NCI-H69 (cell line): ENCODE measurements at regions not wholly inside any gene's neighbourhood (a gene's known extent, or its start where the extent isn't known, plus 50 kb on each side); places are given as distances from the start of the nearest gene placed in this dataset.

Experiments
- DNase-seq: peaks from one replicate; lab custom pipeline; 2025; lab: John Stamatoyannopoulos, UW

DNA sequence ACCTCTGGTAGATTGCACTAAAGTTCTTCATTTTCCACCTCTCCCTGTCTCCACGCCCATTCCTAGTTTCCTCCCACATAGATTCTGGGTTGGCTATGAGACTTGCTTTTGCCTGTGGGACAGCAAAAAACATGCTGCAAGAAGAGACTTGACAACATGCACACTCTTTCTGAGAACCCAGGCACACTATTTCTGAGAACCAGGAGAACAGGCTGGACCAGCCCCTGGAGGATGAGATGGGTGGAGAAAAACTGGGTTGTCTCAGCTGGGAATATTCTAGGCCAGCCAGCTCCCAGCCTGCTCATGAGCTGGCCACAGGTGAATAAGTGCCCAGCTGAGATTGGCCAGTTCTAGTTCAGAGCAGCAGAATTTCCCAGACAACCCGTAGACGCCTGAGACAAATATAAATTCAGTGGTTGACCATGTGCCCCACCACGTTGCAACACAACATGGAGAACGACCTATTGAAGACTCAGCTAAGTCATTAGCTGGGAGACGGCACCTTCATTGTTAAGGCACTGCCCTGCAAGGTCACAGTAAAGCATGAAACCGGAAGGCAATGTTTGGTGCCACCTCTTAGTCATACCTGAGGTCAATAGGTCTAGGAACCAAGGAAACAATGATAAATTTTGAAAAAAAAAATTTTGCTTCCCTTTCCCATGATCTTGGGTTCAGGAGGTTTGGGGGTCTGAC, 92.7 kb upstream of the AKR1E2 start:
- DNase-seq = no peak

DNA sequence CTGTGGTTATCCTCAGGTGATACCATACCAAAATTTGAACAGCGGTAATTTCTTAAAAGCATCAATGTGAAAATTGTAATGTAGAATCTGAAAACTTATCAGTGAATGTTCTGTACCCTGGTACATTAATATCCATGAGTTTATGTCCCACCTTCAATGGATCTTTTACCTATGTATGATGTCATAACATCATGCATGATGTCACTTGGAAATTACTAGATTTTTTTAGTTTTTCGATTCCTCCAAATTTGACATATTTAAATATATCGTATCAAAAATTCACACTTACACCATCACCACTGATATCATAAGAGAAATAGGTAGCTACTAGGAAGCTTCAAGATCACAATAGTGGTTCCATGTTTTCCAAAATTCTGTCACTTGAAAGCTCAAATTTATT, 95.0 kb upstream of the AKR1E2 start:
- no peak for DNase-seq

- DNase-seq = peak; percentile 1
These were observed 99.9 kb upstream of the AKR1E2 start for GRCh38 chr10:4725917-4726606.

DNA sequence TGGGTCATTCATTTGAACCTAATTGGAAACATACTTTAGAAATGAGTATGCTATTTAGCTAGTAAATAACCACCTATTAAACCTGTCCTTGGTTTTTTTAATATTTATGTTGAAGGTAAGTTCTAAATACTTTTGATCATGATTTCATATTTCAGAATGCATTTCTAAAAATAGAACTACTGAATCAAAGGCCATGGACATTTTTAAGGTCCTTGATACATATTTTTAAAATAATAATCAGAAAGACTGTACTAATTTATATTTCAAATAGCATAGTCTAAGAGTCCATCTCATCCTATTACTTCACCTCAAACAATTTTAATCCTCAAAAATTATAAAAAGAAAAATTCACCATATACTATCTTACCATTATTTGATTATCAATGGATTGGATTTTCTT, 102.1 kb upstream of the AKR1E2 start:
- no peak for DNase-seq

GRCh38 chr10:4721999-4722753, 103.8 kb upstream of the AKR1E2 start:
- no peak for DNase-seq

DNA sequence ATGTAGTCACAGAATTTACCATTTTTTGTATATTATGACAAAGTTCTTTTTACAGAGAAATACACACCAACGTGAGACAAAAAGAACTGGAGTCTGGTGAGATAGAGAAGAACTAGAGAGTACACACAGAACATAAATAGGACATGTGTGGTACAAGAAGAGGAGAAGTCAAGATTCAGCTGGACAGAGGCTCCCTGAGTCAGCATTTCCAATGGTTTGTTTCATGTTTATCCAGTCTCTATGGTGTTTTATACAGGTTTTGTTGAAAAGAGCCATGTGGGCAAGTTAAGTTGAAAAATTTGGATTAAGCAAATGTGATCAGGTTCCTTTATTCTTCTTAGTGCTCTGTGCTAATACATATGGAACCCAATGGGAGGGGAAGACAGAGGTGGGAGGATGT, 105.5 kb upstream of the AKR1E2 start:
- no peak for DNase-seq

DNA sequence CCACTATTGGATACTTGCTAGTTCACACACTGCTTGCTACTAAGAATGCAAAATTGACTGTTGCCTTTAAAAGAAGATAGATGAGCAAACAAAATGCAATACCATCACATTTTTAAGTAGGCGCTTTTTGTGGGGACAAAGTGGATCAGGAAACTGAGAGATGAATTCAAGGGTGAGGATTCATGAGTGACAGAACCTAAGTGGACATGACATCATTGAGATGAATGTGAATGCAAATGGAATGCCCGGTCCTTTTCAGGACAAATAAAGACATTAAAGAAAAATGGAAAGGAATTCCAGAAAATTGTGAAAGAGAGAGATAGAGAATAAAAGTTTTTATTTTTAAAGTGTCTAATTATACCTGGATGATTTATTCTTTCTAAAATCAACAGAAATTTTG, 106.3 kb upstream of the AKR1E2 start:
- no peak for DNase-seq

GRCh38 chr10:4719036-4719435, 107.0 kb upstream of the AKR1E2 start:
- DNase-seq = no peak

DNA sequence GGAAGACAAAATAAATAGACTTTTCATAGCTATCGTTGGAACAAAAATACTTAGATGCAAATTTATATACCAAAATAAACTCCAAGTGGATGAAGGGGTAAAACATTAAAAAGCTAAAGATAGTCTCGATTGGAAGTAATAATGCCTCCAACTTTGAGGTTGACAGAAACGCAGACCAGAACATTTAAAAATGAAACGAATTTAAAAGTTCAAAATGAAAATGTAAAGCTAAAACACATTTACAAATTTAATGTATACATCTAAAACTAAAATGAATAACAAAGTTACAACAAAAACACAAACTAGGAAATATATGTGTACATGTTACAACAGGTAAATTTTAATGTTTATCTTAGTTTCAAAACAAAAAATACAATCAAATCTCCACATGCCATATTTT, 107.5 kb upstream of the AKR1E2 start:
- no peak for DNase-seq

DNA sequence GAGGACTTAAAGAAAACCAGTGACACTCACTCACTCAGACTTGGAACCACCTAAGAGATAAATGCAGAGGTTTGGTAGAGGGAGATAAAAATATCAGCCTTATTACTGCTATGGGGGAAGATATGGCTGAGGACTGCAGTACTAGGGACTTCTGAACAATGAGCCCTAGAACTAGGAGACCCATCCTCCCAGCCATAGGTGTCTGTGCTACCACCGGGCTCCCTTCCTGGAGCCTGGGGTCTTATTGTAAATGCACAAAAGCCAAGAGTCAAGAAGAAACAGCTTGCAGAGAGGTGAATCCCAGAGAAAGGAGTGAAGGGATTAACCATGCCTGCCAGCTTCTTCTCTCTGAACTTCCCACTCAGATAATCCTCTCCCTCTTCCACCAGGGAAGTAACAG, 108.3 kb upstream of the AKR1E2 start:
- DNase-seq = no peak

DNA sequence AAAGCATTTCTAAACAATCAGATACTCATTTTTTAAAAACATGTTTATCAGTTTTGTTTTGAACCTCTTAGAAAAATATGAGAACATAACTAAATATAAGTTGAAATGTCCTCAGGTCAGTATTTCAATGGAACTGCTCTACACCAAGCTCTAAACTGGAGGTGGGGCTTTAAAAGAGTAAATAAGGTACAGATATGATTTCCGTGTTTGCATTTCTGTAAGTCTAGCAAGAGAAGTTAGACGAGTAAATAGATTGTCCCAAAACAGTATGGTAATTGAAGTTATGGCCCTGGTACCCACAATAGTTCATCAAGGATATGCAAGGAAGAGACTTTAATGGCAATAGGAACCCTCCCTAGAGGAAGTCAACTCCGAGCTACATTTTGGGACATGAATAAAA, 115.1 kb upstream of the AKR1E2 start:
- DNase-seq = no peak

- DNase-seq = peak; percentile 0
These were observed 117.8 kb upstream of the AKR1E2 start for GRCh38 chr10:4708123-4708759.

DNA sequence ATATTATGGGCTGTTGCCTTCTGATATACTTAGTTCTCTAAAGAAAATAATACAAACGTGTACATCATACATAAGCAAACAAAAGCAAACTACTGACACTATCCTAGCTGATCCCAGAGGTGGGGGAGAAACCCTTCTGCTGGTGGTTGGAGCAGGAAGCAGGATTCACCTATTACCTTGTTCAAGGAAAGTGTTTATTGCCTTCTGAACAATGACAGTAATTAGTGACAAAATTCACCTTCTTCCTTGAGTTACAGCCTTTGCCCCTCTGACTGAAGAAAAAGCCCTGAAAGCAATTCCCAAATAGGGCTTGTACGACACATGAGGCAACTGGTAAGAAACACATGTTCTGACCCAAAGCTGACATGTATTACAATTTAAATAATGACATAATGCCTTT, 118.8 kb upstream of the AKR1E2 start:
- no peak for DNase-seq

GRCh38 chr10:4704034-4704545, 121.9 kb upstream of the AKR1E2 start:
- no peak for DNase-seq

DNA sequence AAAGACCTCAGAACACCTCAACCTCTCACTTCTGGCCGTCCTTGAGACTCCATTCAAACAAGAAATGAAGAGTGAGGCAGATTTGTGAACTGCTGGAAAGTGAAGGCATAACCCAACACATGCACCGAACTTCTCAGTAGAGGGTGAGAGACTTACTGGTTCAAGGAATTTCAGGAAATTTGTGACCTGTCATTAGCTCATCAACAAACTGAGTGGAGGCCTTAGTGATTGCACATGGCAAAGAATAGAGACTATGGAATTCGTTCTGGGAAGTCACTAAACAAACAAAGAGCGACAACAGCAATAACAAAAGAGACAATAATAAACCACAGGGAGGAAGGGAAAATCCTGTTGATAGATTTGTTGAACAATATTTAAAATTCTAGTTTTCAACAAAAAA, 125.0 kb upstream of the AKR1E2 start:
- DNase-seq = no peak

DNA sequence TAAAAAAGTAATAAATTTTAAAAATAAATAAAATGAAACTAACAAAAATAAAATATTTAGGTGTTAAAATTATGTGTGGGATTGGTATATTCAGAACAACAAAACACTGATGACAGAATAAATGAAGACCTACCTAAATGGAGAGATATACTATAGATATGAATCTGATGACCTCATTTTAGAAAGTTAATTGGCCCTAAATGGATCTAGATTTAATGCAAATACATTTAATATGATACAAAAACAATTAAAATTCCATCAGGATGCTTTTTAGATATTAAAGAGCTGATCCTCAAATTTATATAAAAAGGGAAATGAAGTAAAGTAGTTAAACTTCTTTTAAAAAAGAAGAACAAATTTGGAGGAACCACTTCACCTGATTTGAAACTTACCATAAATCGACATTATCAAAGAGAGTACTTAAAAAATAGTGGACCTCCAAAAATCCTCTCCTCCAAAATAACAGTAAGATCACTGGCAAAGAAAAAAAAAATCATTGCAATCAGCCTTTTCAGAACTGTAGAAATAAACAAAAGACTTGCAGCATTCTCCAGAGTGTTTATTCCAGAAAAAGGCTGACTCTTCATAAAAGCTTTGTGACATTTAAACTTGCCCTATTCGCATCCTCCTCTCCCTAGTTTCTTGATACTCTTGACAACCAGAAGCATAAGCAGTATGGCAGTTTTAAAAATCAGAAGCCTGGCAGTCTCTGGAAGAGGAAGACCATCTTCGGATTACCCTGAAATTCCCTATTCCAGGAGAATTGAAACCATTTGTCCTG, 125.9 kb upstream of the AKR1E2 start:
- no peak for DNase-seq

DNA sequence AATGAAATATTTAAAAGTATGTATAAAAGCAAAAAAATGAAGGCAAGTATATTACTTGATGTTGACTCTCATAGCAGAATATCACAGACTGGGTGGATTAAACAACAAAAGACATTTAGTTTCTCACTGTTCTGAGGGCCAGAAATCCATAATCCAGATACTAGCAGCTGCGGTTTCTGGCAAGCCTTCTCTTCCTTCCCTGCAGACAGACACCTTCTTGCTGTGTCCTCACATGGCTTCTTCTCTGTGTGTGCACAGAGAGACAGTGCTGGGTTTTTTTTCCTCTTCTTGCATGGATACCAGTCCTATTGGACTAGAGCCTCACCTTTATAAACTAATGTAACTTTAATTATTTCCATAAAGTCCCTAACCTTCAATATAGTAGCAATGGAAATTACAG, 127.9 kb upstream of the AKR1E2 start:
- DNase-seq = no peak

DNA sequence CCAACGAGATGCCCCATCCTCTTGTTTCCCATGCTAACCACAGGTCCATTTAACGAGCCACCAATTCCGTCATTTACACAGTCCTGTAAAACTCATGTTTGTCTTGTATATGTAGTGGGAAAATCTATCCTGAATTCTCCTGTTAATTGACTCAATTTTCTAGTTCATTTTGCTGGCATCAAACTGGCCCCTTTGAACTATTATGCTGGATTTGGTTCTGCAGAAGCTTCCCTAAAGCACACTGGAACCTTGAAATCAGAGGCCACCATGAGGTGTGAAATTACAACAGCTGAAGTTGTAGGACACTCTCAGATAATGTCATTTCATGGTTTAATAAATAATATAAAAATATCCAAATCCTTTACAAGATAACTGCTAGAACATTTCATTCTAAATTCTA, 129.8 kb upstream of the AKR1E2 start:
- DNase-seq = no peak

DNA sequence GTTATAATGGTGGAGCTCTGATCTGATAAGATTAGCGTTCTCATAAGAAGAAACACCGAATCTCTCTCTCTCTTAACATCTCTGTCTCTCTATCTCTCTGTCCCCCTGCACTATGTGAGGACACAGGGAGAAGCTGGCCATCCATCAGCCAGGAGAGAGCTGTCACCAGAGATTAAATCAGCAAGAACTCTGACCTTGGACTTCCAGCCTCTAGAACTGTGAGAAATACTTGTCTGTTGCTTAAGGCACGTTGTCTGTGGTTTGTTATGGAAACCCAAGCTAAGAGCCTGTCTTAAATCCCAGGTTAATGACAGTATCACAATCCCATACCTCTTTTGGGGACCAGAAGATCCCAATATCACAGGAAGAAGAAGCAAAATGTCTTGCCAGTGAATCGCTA, 132.0 kb upstream of the AKR1E2 start:
- no peak for DNase-seq

DNA sequence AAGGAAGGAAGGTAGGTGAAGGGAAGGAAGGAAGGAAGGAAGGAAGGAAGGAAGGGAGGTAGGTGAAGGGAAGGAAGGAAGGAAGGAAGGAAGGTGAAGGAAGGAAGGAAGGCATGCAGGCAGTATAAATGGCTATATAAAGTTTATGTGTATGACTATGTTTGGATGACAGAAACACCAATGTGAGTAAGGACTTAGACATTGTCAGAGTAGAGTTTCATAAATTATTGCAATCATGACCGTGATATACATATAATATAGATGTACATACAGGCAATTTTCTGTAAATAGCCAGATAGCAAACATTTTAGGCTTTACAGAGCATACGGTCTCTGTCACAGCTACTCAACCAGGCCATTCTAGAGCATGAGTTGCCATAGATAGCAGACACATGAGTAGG, 133.8 kb upstream of the AKR1E2 start:
- DNase-seq = no peak

- no peak for DNase-seq
These were observed 134.2 kb upstream of the AKR1E2 start for GRCh38 chr10:4691776-4692175.

DNA sequence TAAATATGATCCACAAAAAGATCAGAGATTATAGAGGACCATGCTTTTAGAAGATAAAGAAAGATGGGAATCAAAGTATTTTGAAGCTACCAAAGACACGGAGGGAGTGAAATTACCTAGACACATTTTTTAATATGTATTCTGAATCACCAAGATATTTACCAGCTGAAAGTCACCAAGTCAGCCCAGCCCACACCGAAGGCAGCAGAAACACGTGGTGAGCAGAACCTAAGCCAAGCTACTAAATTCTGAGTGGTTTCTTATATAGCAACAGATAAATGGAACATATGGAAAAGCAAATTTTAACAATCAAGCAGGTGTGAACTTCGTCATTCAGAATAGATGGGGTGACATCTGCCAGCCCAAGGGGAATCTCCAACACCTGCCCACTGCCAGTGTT, 134.7 kb upstream of the AKR1E2 start:
- no peak for DNase-seq
